Sigmoid colon (tissue), 6 donors: ENCODE measurements at regions not wholly inside any gene's neighbourhood (a gene's known extent, or its start where the extent isn't known, plus 50 kb on each side); places are given as distances from the start of the nearest gene placed in this dataset.

Experiments used
- DNase-seq: peaks from one replicate; pipeline ENCODE4 v3.0.0-alpha.2; 2019
- H3K27ac ChIP-seq, 4 donors: fragments of 200-600 bp; sonication (generic); one replicate each; pipeline ENCODE4 v1.5.1; 2016 to 2019; ENCODE audit warnings: mild to moderate bottlenecking in 1 of 4
- H3K27me3 ChIP-seq, 3 donors: fragments of 200-600 bp; sonication (generic); one replicate each; pipeline ENCODE4 v1.5.1; 2019; ENCODE audit warnings: mild to moderate bottlenecking in 1 of 3
- H3K36me3 ChIP-seq, 4 donors: fragments of 200-600 bp; sonication (generic); one replicate each; pipeline ENCODE4 v1.5.1; 2016 to 2019
- H3K4me1 ChIP-seq, 4 donors: fragments of 200-600 bp; sonication (generic); one replicate each; pipeline ENCODE4 v1.5.1; 2017 to 2019
- H3K4me3 ChIP-seq, 4 donors: fragments of 200-600 bp; sonication (generic); one replicate each; pipeline ENCODE4 v1.5.1; 2017 to 2019; ENCODE audit warnings: mild to moderate bottlenecking in 2 of 4, moderate library complexity in 1 of 4
- H3K9me3 ChIP-seq, 4 donors: fragments of 200-600 bp in 3 of 4; sonication (generic) in 3 of 4; one replicate each; pipeline versions ENCODE4 v1.5.1 to v1.6.1; 2013 to 2019
- EP300 ChIP-seq, 4 donors: sonication (generic); formaldehyde crosslinking; IDR thresholded peaks; one replicate each; pipeline ENCODE4 v1.6.1; 2017; ENCODE audit warnings: antibody characterized with exemption in 4 of 4
- POLR2A ChIP-seq, 2 donors: fragments of 450-650 bp; IDR thresholded peaks; one replicate each; pipeline ENCODE4 v1.6.1; 2016; ENCODE audit warnings: antibody characterized with exemption in 2 of 2, mild to moderate bottlenecking in 2 of 2, moderate library complexity in 2 of 2
- POLR2AphosphoS5 ChIP-seq, 4 donors: sonication (generic); formaldehyde crosslinking; IDR thresholded peaks; one replicate each; pipeline ENCODE4 v1.6.1; 2017; ENCODE audit warnings: antibody characterized with exemption in 4 of 4
- WGBS, 2 donors: extraction: QIAGEN DNeasy Blood & Tissue Kit; methylation state at CpG; one replicate each; pipeline ENCODE4 v1.1.7; 2013; 5-methylcytosine and 5-hydroxymethylcytosine counted together
- intact Hi-C: fragments of 100-400 bp; cut with DNase I; formaldehyde crosslinking; loops from one replicate; pipeline ENCODE4 v1.15.1; 2023
- TF ChIP-seq, protein P1 (sequence below), 4 experiments: fragments of 450-650 bp in 3 of 4; fragments of 200-600 bp in 1 of 4; IDR thresholded peaks; one replicate each; pipeline ENCODE4 v1.5.1; 2016 to 2019; ENCODE audit warnings: antibody characterized with exemption in 4 of 4, mild to moderate bottlenecking in 3 of 4, moderate library complexity in 2 of 4
- donor health status: healthy with polysubstance abuse.
- donor health status: healthy.

DNA sequence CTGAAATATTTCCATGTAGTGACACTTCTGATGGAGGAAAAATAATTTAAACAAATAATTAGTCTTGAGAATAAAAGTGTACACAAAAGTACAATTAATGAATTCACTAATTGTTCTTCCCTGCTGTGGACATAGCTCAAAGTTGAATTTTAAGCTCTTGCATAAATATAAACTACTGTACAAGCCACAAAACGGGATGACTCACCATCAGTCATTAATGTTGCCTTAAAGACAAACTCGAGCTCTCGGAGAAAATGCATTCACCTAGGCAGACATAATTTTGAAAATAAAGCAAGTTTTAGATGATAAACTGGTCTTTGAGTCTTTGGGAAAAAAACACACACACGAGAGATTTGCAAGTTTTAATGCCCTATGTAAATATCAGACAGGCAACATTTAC, 436.4 kb downstream of the ZNF521 start:
- no peaks in the 10 kb centered on the region for H3K4me1 ChIP-seq
- H3K27me3 ChIP-seq = no peaks in the 10 kb centered on the region
- no peaks in the 10 kb centered on the region for H3K36me3 ChIP-seq
- H3K4me3 ChIP-seq = no peak overlapping the region
- WGBS, 2 donors = 64 to 75% methylated on average over 4 of the region's 4 CpGs
- H3K9me3 ChIP-seq = no peaks in the 10 kb centered on the region
- H3K27ac ChIP-seq = no peak overlapping the region
- intact Hi-C loops = no loop called here
- TF ChIP-seq EP300 (IDR thresholded peaks at IDR 0.05) (no peak), POLR2A (IDR thresholded peaks at IDR 0.05) (no peak), POLR2AphosphoS5 (IDR thresholded peaks at IDR 0.05) (no peak)
- TF ChIP-seq, protein P1, sequence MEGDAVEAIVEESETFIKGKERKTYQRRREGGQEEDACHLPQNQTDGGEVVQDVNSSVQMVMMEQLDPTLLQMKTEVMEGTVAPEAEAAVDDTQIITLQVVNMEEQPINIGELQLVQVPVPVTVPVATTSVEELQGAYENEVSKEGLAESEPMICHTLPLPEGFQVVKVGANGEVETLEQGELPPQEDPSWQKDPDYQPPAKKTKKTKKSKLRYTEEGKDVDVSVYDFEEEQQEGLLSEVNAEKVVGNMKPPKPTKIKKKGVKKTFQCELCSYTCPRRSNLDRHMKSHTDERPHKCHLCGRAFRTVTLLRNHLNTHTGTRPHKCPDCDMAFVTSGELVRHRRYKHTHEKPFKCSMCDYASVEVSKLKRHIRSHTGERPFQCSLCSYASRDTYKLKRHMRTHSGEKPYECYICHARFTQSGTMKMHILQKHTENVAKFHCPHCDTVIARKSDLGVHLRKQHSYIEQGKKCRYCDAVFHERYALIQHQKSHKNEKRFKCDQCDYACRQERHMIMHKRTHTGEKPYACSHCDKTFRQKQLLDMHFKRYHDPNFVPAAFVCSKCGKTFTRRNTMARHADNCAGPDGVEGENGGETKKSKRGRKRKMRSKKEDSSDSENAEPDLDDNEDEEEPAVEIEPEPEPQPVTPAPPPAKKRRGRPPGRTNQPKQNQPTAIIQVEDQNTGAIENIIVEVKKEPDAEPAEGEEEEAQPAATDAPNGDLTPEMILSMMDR (IDR thresholded peaks at IDR 0.05) = no peak
- no peak for DNase-seq

DNA sequence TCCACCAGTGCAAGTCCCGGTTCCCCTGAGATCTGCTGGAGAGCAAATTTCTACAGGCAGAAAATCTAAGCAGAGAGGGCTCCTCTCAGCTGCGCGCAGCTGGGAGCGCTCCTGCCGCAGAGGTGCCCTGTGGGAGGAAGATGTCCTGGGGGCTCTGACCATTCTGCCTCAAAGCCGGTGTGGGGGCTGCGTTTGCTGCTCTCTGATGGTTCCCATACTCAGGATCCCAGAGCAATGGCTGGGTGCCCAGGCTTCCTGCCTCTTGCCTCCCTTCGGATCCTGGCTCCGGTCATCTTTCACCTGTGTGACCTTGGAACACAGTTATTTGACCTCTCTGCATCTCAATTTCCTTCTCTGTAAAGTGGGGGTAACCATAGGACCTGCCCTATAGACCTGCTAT, 434.2 kb downstream of the ZNF521 start:
- intact Hi-C loops = no loop called here
- DNase-seq = no peak
- Histone ChIP-seq H3K4me1 (no peaks in the 10 kb centered on the region), H3K27me3 (no peaks in the 10 kb centered on the region), H3K27ac (no peak overlapping the region), H3K9me3 (no peaks in the 10 kb centered on the region), H3K36me3 (no peaks in the 10 kb centered on the region), H3K4me3 (no peak overlapping the region)
- 92 to 94% methylated on average over 9 of the region's 9 CpGs for WGBS, 2 donors
- TF ChIP-seq POLR2AphosphoS5 (IDR thresholded peaks at IDR 0.05) (no peak), EP300 (IDR thresholded peaks at IDR 0.05) (no peak), POLR2A (IDR thresholded peaks at IDR 0.05) (no peak)
- TF ChIP-seq, protein P1 (IDR thresholded peaks at IDR 0.05) = no peak

DNA sequence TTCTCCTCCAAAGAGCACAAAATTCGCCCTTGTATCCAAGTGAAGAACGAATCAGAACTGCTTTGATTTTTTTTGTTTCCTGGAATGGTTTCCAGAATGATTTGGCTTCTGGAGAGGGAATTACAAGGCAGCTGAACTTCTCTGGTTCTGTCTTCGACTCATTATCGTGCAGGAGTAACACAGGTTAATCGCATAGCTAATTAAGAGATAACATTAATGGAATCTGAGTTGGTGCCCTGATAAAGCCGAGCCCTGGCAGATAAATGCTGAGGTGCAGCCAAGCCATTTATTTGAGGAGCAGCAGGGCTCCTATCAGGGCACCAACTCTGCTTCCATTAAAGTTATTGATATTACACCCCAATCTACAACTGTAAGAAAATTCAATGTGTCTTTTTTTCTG, 433.7 kb downstream of the ZNF521 start:
- no peaks in the 10 kb centered on the region for H3K9me3 ChIP-seq
- no peak overlapping the region for H3K4me3 ChIP-seq
- DNase-seq = no peak
- no peaks in the 10 kb centered on the region for H3K36me3 ChIP-seq
- H3K4me1 ChIP-seq = no peaks in the 10 kb centered on the region
- no peak overlapping the region for H3K27ac ChIP-seq
- H3K27me3 ChIP-seq = no peaks in the 10 kb centered on the region
- TF ChIP-seq EP300 (IDR thresholded peaks at IDR 0.05) (no peak), POLR2AphosphoS5 (IDR thresholded peaks at IDR 0.05) (no peak), POLR2A (IDR thresholded peaks at IDR 0.05) (no peak)
- TF ChIP-seq, protein P1 (IDR thresholded peaks at IDR 0.05) = no peak
- intact Hi-C loops = no loop called here
- 87 to 89% methylated on average over 6 of the region's 6 CpGs for WGBS, 2 donors

DNA sequence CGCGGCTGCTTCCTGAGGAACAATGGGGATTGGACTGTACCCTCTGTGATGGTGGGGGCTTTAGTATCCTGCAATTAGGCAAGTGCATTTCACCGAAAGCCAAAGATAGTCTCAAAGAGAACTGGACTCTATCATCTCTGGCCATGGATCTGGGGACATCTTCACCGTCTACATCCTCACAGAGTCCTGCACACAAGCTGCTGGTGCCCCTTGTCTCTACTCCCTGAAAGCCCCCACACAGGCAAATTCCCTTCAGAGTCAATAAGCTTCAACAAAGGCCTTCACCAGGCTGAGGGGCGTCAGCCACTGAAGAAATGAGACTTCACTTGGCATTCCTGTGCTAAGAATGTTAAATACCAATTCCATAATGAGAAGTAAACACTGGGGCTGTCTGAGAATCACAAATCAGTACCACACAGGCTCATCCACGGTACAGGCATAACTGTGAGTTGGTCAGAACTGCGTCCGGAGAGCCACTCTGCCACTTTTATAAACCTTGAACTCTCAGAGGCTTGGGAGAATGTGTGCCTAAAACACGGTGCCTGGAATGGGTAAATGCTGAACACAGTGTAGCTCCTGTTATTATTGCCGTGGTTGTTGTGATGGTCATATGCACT, 432.7 kb downstream of the ZNF521 start:
- Histone ChIP-seq H3K4me3 (no peak overlapping the region), H3K27ac (no peak overlapping the region), H3K27me3 (no peaks in the 10 kb centered on the region), H3K4me1 (no peaks in the 10 kb centered on the region), H3K9me3 (no peaks in the 10 kb centered on the region), H3K36me3 (no peaks in the 10 kb centered on the region)
- intact Hi-C loops = no loop called here
- no peak for DNase-seq
- TF ChIP-seq EP300 (IDR thresholded peaks at IDR 0.05) = no peak
- TF ChIP-seq, protein P1 (IDR thresholded peaks at IDR 0.05) = no peak
- TF ChIP-seq POLR2AphosphoS5 (IDR thresholded peaks at IDR 0.05) = no peak
- no peak for TF ChIP-seq POLR2A (IDR thresholded peaks at IDR 0.05)
- WGBS, 2 donors = 88 to 92% methylated on average over 10 of the region's 10 CpGs

DNA sequence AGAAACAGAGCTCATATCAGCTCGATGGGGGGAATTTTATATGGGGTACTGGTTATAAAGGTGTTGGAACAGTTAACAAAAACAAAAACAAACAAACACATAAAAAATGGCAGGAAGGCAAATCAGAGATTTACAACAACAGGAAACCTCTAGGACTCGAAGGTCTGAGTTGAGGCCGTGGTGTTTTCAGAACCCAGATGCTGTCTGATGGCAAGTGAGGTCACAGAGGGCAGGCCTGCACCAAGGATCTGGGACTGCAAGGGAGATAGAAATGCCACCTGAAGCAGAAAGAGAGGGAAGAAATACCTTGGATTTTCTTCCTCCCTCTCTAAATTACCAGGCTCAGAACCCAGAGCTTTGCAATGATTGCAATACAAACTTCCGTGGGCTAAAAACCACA, 429.5 kb downstream of the ZNF521 start:
- Histone ChIP-seq H3K4me3 (no peak overlapping the region), H3K4me1 (no peaks in the 10 kb centered on the region), H3K27ac (no peak overlapping the region), H3K36me3 (no peaks in the 10 kb centered on the region), H3K9me3 (no peaks in the 10 kb centered on the region), H3K27me3 (no peaks in the 10 kb centered on the region)
- intact Hi-C loops = no loop called here
- 40 to 49% methylated on average over 4 of the region's 4 CpGs for WGBS, 2 donors
- TF ChIP-seq EP300 (IDR thresholded peaks at IDR 0.05) = no peak
- no peak for TF ChIP-seq POLR2A (IDR thresholded peaks at IDR 0.05)
- no peak for TF ChIP-seq POLR2AphosphoS5 (IDR thresholded peaks at IDR 0.05)
- TF ChIP-seq, protein P1 (IDR thresholded peaks at IDR 0.05) = no peak
- no peak for DNase-seq
